MM.1S (cell line): ENCODE measurements at regions not wholly inside any gene's neighbourhood (a gene's known extent, or its start where the extent isn't known, plus 50 kb on each side); places are given as distances from the start of the nearest gene placed in this dataset.

ENCODE experiments used
- EZH2 ChIP-seq: fragments of 300-600 bp; sonication (generic); optimal IDR thresholded peaks from 2 replicates; pipeline ENCODE3; 2017; ENCODE audit warnings: low read depth, mild to moderate bottlenecking, antibody characterized with exemption, low read length, mixed read lengths
- EZH2phosphoT487 ChIP-seq: fragments of 300-600 bp; sonication (generic); IDR thresholded peaks from 2 replicates; pipeline ENCODE4 v1.6.1; 2018; ENCODE audit warnings: antibody characterized with exemption, low read length
- TF ChIP-seq, protein P1 (sequence below): fragments of 300-600 bp; sonication (generic); IDR thresholded peaks from 2 replicates; pipeline ENCODE4 v1.5.1; 2016; ENCODE audit warnings: antibody characterized with exemption, low read length, mixed read lengths

DNA sequence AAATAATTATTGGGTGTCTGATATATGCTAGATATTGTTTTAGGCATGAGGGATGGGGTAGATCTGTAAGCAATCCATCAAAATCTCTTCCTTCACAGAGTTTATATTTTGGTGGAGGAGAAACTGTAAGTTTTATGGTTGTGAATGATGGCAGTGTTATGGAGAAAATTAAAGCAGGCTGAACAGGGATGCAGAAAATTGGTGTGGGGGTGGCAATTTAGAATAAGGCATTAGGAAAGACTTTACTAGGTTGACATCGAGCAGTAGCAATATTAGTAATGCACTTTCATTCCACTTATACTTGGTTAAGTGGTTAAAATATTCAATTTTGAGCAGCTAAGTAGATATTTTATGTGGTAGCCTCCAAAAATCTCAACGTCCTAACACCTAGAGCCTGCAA, 261.1 kb upstream of the SNX7 start:
- TF ChIP-seq EZH2: no peak
- TF ChIP-seq, protein P1, sequence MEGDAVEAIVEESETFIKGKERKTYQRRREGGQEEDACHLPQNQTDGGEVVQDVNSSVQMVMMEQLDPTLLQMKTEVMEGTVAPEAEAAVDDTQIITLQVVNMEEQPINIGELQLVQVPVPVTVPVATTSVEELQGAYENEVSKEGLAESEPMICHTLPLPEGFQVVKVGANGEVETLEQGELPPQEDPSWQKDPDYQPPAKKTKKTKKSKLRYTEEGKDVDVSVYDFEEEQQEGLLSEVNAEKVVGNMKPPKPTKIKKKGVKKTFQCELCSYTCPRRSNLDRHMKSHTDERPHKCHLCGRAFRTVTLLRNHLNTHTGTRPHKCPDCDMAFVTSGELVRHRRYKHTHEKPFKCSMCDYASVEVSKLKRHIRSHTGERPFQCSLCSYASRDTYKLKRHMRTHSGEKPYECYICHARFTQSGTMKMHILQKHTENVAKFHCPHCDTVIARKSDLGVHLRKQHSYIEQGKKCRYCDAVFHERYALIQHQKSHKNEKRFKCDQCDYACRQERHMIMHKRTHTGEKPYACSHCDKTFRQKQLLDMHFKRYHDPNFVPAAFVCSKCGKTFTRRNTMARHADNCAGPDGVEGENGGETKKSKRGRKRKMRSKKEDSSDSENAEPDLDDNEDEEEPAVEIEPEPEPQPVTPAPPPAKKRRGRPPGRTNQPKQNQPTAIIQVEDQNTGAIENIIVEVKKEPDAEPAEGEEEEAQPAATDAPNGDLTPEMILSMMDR: no peak
- TF ChIP-seq EZH2phosphoT487: no peak
